OCI-LY1 (cell line): ENCODE measurements at regions not wholly inside any gene's neighbourhood (a gene's known extent, or its start where the extent isn't known, plus 50 kb on each side); places are given as distances from the start of the nearest gene placed in this dataset.

ENCODE experiments used
- EZH2 ChIP-seq: fragments of 200-600 bp; sonication (generic), shearing (Covaris generic); IDR thresholded peaks from 2 replicates; pipeline ENCODE4 v1.8.0; 2017; ENCODE audit warnings: borderline replicate concordance, mixed run types, mild to moderate bottlenecking, antibody characterized with exemption, low read length, moderate library complexity, mixed read lengths
- TF ChIP-seq, protein P1 (sequence below): fragments of 200-600 bp; sonication (generic), shearing (Covaris generic); IDR thresholded peaks from 2 replicates; pipeline ENCODE4 v1.5.1; 2017; ENCODE audit warnings: mild to moderate bottlenecking, antibody characterized with exemption, low read length, moderate library complexity, mixed read lengths

DNA sequence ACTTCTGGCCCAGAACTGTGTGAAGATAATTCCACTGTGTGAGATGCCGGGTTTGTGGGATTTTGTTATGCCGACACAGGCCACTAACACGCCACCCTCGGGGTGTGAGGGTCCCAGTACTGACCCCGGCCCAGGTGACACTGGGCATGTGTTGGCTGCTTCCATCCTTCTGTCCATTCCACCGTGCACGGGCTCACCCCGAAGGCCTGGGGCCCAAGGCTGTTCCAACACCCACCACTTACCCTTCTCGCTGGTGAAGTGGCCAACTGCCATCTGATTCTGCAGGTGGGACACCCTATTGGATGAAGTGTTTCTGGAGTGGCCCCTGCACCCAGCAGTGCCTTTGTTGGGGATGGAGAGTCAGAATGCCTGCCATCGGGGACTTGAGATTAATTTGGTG, 1307.5 kb downstream of the BRD1 start:
- TF ChIP-seq EZH2, result no peak
- TF ChIP-seq, protein P1, sequence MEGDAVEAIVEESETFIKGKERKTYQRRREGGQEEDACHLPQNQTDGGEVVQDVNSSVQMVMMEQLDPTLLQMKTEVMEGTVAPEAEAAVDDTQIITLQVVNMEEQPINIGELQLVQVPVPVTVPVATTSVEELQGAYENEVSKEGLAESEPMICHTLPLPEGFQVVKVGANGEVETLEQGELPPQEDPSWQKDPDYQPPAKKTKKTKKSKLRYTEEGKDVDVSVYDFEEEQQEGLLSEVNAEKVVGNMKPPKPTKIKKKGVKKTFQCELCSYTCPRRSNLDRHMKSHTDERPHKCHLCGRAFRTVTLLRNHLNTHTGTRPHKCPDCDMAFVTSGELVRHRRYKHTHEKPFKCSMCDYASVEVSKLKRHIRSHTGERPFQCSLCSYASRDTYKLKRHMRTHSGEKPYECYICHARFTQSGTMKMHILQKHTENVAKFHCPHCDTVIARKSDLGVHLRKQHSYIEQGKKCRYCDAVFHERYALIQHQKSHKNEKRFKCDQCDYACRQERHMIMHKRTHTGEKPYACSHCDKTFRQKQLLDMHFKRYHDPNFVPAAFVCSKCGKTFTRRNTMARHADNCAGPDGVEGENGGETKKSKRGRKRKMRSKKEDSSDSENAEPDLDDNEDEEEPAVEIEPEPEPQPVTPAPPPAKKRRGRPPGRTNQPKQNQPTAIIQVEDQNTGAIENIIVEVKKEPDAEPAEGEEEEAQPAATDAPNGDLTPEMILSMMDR, result no peak
